SK-N-SH (cell line): ENCODE measurements at regions not wholly inside any gene's neighbourhood (a gene's known extent, or its start where the extent isn't known, plus 50 kb on each side); places are given as distances from the start of the nearest gene placed in this dataset.

Experiments
- CTCF ChIA-PET: fragments of 300-600, 350-600 bp; formaldehyde crosslinking; extraction: SDS; loops from one replicate; lab custom pipeline; 2021; lab: Yijun Ruan, JAX
- POLR2A ChIA-PET: fragments of 350-600 bp; sonication (Branson Sonifier 250); formaldehyde crosslinking; extraction: SDS; loops from one replicate; lab custom pipeline; 2020; ENCODE audit warnings: antibody characterized with exemption, inconsistent platforms; lab: Yijun Ruan, JAX
- DNase-seq: peaks from one replicate; pipeline ENCODE4 v3.0.0; 2012
- H2AFZ ChIP-seq: fragments of 200-600 bp; sonication (generic); 2 replicates; pipeline ENCODE4 v1.8.1; 2016; ENCODE audit warnings: antibody characterized with exemption, mild to moderate bottlenecking, low read depth
- H3F3A ChIP-seq: fragments of 200-600 bp; sonication (generic); replicated peaks from 2 replicates; pipeline ENCODE3; 2016; ENCODE audit warnings: antibody characterized with exemption, mild to moderate bottlenecking; ENCODE audit not compliant: insufficient read depth
- H3K27ac ChIP-seq, 2 experiments: fragments of 200-500 bp in 1 of 2; fragments of 200-600 bp in 1 of 2; sonication (Bioruptor generic) in 1 of 2; sonication (generic), shearing (Covaris generic) in 1 of 2; 2 replicates each; pipeline versions ENCODE4 v1.5.1 to v1.6.1; 2014 to 2016; ENCODE audit warnings: low read depth in 2 of 2, inconsistent platforms in 1 of 2, low read length in 1 of 2, mild to moderate bottlenecking in 1 of 2, mixed read lengths in 1 of 2
- H3K27me3 ChIP-seq: fragments of 200-600 bp; sonication (generic), shearing (Covaris generic); 2 replicates; pipeline ENCODE4 v1.6.1; 2016; ENCODE audit warnings: mixed run types; ENCODE audit not compliant: insufficient read depth
- H3K36me3 ChIP-seq, 2 experiments: fragments of 200-500 bp in 1 of 2; fragments of 200-600 bp in 1 of 2; sonication (Bioruptor generic) in 1 of 2; sonication (generic) in 1 of 2; replicated peaks in 1 of 2; 2 replicates each; pipeline versions ENCODE3 to v1.5.1; 2014 to 2016; ENCODE audit warnings: low read length in 1 of 2, mild to moderate bottlenecking in 1 of 2; ENCODE audit not compliant: insufficient read depth in 2 of 2, control insufficient read depth in 1 of 2
- H3K4me1 ChIP-seq, 2 experiments: fragments of 200-500 bp in 1 of 2; fragments of 200-600 bp in 1 of 2; sonication (Bioruptor generic) in 1 of 2; sonication (generic), shearing (Covaris generic) in 1 of 2; 2 replicates each; pipeline versions ENCODE4 v1.5.1 to v1.6.1; 2014 to 2016; ENCODE audit warnings: low read depth in 1 of 2, low read length in 1 of 2, mixed run types in 1 of 2; ENCODE audit not compliant: insufficient read depth in 2 of 2, control insufficient read depth in 1 of 2
- H3K4me2 ChIP-seq: fragments of 200-600 bp; sonication (generic), shearing (Covaris generic); 2 replicates; pipeline ENCODE4 v1.6.1; 2017; ENCODE audit warnings: mixed run types
- H3K4me3 ChIP-seq, 2 experiments: fragments of 200-500 bp in 1 of 2; fragments of 200-600 bp in 1 of 2; sonication (Bioruptor generic) in 1 of 2; sonication (generic), shearing (Covaris generic) in 1 of 2; 2 replicates each; pipeline versions ENCODE4 v1.5.1 to v1.8.1; 2014 to 2016; ENCODE audit warnings: low read depth in 2 of 2, inconsistent platforms in 1 of 2, low read length in 1 of 2, mild to moderate bottlenecking in 1 of 2, mixed read lengths in 1 of 2, moderate library complexity in 1 of 2
- H3K79me2 ChIP-seq: fragments of 200-600 bp; sonication (generic); 2 replicates; pipeline ENCODE4 v1.8.1; 2017; ENCODE audit warnings: mild to moderate bottlenecking; ENCODE audit not compliant: insufficient read depth
- H3K9ac ChIP-seq: fragments of 200-600 bp; sonication (generic); 2 replicates; pipeline ENCODE4 v1.6.1; 2017; ENCODE audit warnings: mixed run types
- H3K9me2 ChIP-seq: fragments of 200-600 bp; sonication (generic); 2 replicates; pipeline ENCODE4 v1.6.1; 2017; ENCODE audit warnings: mixed run types
- H3K9me3 ChIP-seq: fragments of 200-600 bp; sonication (generic); 2 replicates; pipeline ENCODE4 v1.6.1; 2017; ENCODE audit warnings: mixed run types, mild to moderate bottlenecking, moderate library complexity
- H4K20me1 ChIP-seq: fragments of 200-600 bp; sonication (generic); 2 replicates; pipeline ENCODE4 v1.6.1; 2017; ENCODE audit warnings: mild to moderate bottlenecking, mixed run types; ENCODE audit not compliant: insufficient read depth
- CHD2 ChIP-seq: fragments of 150-350 bp; IDR thresholded peaks from 2 replicates; pipeline ENCODE4 v1.6.1; 2018; ENCODE audit warnings: low read length; ENCODE audit not compliant: partially characterized antibody
- ELF1 ChIP-seq: IDR thresholded peaks from 2 replicates; pipeline ENCODE4 v1.4.0; 2012
- FOSL2 ChIP-seq: IDR thresholded peaks from 2 replicates; pipeline ENCODE4 v1.4.0; 2012; ENCODE audit warnings: low read depth, mild to moderate bottlenecking, moderate library complexity, borderline replicate concordance
- FOXM1 ChIP-seq: IDR thresholded peaks from 2 replicates; pipeline ENCODE4 v1.4.0; 2012; ENCODE audit warnings: low read depth, mild to moderate bottlenecking
- MEF2A ChIP-seq: IDR thresholded peaks from 2 replicates; pipeline ENCODE4 v1.4.0; 2012; ENCODE audit warnings: low read depth, borderline replicate concordance
- RCOR1 ChIP-seq: fragments of 150-350 bp; IDR thresholded peaks from 2 replicates; pipeline ENCODE4 v1.6.1; 2017; ENCODE audit warnings: antibody characterized with exemption, low read length
- RFX5 ChIP-seq: IDR thresholded peaks from 2 replicates; pipeline ENCODE4 v1.6.1; 2012; ENCODE audit warnings: mild to moderate bottlenecking, improper control_type of control experiment, low read length
- RXRA ChIP-seq: IDR thresholded peaks from 2 replicates; pipeline ENCODE4 v1.4.0; 2012; ENCODE audit warnings: low read depth, mild to moderate bottlenecking, borderline replicate concordance
- SIN3A ChIP-seq: IDR thresholded peaks from 2 replicates; pipeline ENCODE4 v1.6.1; 2012; ENCODE audit warnings: low read depth, mild to moderate bottlenecking, low read length, moderate library complexity, borderline replicate concordance
- TAF1 ChIP-seq: IDR thresholded peaks from 2 replicates; pipeline ENCODE4 v1.6.1; 2012; ENCODE audit warnings: low read depth, mild to moderate bottlenecking, low read length, moderate library complexity, borderline replicate concordance
- TEAD4 ChIP-seq: IDR thresholded peaks from 2 replicates; pipeline ENCODE4 v1.4.0; 2012; ENCODE audit warnings: mild to moderate bottlenecking, borderline replicate concordance; ENCODE audit not compliant: insufficient read depth
- YY1 ChIP-seq: IDR thresholded peaks from 2 replicates; pipeline ENCODE4 v1.4.0; 2012; ENCODE audit warnings: low read depth, mild to moderate bottlenecking
- WGBS: methylation state at CpG from one replicate; pipeline ENCODE4 v1.1.6; 2017; ENCODE audit warnings: low lambda C conversion rate; 5-methylcytosine and 5-hydroxymethylcytosine counted together
- TF ChIP-seq, protein P1 (sequence below): IDR thresholded peaks from 2 replicates; pipeline ENCODE4 v1.6.1; 2012; ENCODE audit warnings: mild to moderate bottlenecking, low read depth, low read length, moderate library complexity
- TF ChIP-seq, protein P2 (sequence below): fragments of 150-350 bp; IDR thresholded peaks from 2 replicates; pipeline ENCODE4 v1.6.1; 2016; ENCODE audit warnings: mild to moderate bottlenecking, low read depth, low read length
- TF ChIP-seq, protein P3 (sequence below): fragments of 150-350 bp; IDR thresholded peaks from 2 replicates; pipeline ENCODE4 v1.6.1; 2017; ENCODE audit warnings: antibody characterized with exemption, low read length, low read depth, borderline replicate concordance
- TF ChIP-seq, protein P4 (sequence below): fragments of 200-600 bp; sonication (generic); IDR thresholded peaks from 2 replicates; pipeline ENCODE4 v1.6.1; 2017; ENCODE audit warnings: antibody characterized with exemption, mild to moderate bottlenecking, moderate library complexity

DNA sequence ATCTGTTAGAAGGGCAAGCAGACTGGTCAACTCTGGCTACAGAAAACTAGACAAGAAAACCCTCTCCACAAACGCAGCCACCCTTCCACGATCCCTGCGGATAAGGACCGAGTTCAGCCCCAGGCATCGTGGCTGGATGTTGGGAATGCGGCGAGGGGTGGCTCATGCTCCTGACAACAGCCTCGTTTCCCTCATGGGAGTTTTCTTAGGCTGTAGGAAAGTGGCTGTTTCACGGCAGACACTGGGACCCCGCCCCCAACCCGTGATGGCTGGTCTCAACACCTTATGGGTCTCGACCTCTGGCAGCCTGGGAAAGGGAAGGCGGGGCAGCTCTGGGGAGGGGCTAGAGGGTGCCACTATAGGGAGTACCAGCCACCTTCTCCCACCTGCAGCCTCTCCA, 123.3 kb downstream of the RFLNA start (continued):
- TF ChIP-seq RFX5: no peak

DNA sequence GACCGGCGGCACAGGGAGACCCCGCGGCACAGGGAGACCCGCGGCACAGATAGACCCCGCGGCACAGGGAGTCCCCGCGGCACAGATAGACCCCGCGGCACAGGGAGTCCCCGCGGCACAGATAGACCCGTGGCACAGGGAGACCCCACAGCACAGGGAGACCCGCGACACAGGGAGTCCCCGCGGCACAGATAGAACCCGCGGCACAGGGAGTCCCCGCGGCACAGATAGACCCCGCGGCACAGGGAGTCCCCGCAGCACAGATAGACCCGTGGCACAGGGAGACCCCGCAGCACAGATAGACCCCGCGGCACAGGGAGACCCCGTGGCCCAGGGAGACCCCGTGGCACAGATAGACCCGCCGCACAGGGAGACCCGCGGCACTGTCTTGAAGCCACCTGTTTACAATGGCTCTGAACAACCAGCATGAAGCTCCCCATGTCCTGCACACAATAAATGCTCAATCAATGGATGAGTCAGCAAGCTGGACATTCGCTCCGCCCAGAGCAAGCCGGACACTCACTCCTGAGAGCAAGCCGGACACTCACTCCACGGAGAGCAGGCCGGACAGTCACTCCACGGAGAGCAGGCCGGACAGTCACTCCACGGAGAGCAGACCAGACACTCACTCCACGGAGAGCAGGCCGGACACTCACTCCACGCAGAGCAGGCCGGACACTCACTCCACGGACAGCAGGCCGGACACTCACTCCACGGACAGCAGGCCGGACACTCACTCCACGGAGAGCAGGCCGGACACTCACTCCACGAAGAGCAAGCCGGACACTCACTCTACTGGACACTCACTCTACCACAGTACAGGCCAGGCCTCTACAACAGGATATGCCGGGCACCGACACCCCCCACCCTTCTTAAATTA, 121.9 kb downstream of the RFLNA start:
- no peak overlapping the region for H3K4me2 ChIP-seq
- no peaks in the 10 kb centered on the region for H3K27me3 ChIP-seq
- POLR2A ChIA-PET: no interaction called here
- no peaks in the 10 kb centered on the region for H3K9me2 ChIP-seq
- no peak for TF ChIP-seq MEF2A
- no peak for TF ChIP-seq RFX5
- no peak for TF ChIP-seq RCOR1
- TF ChIP-seq, protein P1, sequence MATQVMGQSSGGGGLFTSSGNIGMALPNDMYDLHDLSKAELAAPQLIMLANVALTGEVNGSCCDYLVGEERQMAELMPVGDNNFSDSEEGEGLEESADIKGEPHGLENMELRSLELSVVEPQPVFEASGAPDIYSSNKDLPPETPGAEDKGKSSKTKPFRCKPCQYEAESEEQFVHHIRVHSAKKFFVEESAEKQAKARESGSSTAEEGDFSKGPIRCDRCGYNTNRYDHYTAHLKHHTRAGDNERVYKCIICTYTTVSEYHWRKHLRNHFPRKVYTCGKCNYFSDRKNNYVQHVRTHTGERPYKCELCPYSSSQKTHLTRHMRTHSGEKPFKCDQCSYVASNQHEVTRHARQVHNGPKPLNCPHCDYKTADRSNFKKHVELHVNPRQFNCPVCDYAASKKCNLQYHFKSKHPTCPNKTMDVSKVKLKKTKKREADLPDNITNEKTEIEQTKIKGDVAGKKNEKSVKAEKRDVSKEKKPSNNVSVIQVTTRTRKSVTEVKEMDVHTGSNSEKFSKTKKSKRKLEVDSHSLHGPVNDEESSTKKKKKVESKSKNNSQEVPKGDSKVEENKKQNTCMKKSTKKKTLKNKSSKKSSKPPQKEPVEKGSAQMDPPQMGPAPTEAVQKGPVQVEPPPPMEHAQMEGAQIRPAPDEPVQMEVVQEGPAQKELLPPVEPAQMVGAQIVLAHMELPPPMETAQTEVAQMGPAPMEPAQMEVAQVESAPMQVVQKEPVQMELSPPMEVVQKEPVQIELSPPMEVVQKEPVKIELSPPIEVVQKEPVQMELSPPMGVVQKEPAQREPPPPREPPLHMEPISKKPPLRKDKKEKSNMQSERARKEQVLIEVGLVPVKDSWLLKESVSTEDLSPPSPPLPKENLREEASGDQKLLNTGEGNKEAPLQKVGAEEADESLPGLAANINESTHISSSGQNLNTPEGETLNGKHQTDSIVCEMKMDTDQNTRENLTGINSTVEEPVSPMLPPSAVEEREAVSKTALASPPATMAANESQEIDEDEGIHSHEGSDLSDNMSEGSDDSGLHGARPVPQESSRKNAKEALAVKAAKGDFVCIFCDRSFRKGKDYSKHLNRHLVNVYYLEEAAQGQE: no peak
- no peaks in the 10 kb centered on the region for H3K9me3 ChIP-seq
- H3K9ac ChIP-seq: no peak overlapping the region
- 84% methylated on average over 28 of the region's 59 CpGs for WGBS
- no peak overlapping the region for H3K4me3 ChIP-seq
- H4K20me1 ChIP-seq: no peaks in the 10 kb centered on the region; the same call in 1 of the 2 replicates
- H3K27ac ChIP-seq: no peak overlapping the region; a peak in 1 of 4 replicates
- DNase-seq: no peak
- H3K79me2 ChIP-seq: peaks cover 71% of the 10 kb centered on the region; the same call in 1 of the 2 replicates
- H3F3A ChIP-seq: peaks cover 5% of the 10 kb centered on the region
- peaks cover 20 to 50% of the 10 kb centered on the region in 2 experiments for H3K36me3 ChIP-seq
- H3K4me1 ChIP-seq: peaks cover 4 to 55% of the 10 kb centered on the region in 2 experiments; a peak in 3 of 4 replicates
- H2AFZ ChIP-seq: no peak overlapping the region
- CTCF ChIA-PET: no interaction called here

DNA sequence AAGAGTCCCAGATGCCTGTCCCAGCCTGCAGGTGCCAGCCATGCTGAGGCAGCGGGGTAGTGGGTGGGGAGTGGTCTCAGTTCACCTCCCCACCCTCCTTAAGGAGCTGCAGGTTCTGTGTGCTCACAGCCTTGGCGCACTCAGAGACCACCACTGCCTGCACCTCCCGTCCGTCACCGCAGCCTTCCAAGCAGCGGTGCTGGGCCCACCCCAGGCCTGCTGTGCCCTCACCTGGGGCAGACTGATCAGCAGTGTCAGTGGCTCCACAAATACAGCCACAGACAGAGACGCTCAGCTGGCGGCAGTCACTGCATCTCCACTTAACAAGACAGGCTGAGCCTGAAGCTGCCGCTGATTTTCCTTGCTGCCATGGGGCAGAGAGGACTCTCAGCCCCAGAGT, 120.2 kb downstream of the RFLNA start:
- Histone ChIP-seq H3K4me3 (no peak overlapping the region), H3K36me3 (peaks cover 20 to 34% of the 10 kb centered on the region in 2 experiments), H3K9me2 (no peaks in the 10 kb centered on the region), H3F3A (peaks cover 13% of the 10 kb centered on the region), H3K27me3 (no peaks in the 10 kb centered on the region), H3K27ac (peak overlapping the region in 1 of 2 experiments; percentile 68; a peak in 1 of 4 replicates), H3K4me1 (peaks cover 20 to 57% of the 10 kb centered on the region in 2 experiments; a peak in 3 of 4 replicates), H3K4me2 (no peak overlapping the region), H3K9ac (no peak overlapping the region), H2AFZ (no peak overlapping the region), H3K9me3 (no peaks in the 10 kb centered on the region), H3K79me2 (peaks cover 65% of the 10 kb centered on the region; the same call in 1 of the 2 replicates), H4K20me1 (no peaks in the 10 kb centered on the region; the same call in 1 of the 2 replicates)
- WGBS: 97% methylated on average over 5 of the region's 9 CpGs
- DNase-seq: no peak
- ChIA-PET CTCF (interaction anchor here (1.0 to 1.3 kb wide), 2 partner anchors 13 to 84 kb away, joined by 3 to 5 read pairs; no protein-coding TSS in a partner anchor), POLR2A (no interaction called here)
- TF ChIP-seq, protein P2, sequence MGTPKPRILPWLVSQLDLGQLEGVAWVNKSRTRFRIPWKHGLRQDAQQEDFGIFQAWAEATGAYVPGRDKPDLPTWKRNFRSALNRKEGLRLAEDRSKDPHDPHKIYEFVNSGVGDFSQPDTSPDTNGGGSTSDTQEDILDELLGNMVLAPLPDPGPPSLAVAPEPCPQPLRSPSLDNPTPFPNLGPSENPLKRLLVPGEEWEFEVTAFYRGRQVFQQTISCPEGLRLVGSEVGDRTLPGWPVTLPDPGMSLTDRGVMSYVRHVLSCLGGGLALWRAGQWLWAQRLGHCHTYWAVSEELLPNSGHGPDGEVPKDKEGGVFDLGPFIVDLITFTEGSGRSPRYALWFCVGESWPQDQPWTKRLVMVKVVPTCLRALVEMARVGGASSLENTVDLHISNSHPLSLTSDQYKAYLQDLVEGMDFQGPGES: no peak
- no peak for TF ChIP-seq FOSL2
- no peak for TF ChIP-seq YY1
- TF ChIP-seq, protein P3, sequence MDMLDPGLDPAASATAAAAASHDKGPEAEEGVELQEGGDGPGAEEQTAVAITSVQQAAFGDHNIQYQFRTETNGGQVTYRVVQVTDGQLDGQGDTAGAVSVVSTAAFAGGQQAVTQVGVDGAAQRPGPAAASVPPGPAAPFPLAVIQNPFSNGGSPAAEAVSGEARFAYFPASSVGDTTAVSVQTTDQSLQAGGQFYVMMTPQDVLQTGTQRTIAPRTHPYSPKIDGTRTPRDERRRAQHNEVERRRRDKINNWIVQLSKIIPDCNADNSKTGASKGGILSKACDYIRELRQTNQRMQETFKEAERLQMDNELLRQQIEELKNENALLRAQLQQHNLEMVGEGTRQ: no peak
- TF ChIP-seq CHD2: no peak
- TF ChIP-seq RXRA: no peak
- TF ChIP-seq RFX5: no peak
- TF ChIP-seq FOXM1: no peak
- TF ChIP-seq RCOR1: no peak
- TF ChIP-seq SIN3A: no peak
- no peak for TF ChIP-seq TAF1
- TF ChIP-seq, protein P4, sequence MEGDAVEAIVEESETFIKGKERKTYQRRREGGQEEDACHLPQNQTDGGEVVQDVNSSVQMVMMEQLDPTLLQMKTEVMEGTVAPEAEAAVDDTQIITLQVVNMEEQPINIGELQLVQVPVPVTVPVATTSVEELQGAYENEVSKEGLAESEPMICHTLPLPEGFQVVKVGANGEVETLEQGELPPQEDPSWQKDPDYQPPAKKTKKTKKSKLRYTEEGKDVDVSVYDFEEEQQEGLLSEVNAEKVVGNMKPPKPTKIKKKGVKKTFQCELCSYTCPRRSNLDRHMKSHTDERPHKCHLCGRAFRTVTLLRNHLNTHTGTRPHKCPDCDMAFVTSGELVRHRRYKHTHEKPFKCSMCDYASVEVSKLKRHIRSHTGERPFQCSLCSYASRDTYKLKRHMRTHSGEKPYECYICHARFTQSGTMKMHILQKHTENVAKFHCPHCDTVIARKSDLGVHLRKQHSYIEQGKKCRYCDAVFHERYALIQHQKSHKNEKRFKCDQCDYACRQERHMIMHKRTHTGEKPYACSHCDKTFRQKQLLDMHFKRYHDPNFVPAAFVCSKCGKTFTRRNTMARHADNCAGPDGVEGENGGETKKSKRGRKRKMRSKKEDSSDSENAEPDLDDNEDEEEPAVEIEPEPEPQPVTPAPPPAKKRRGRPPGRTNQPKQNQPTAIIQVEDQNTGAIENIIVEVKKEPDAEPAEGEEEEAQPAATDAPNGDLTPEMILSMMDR: no peak
- TF ChIP-seq TEAD4: no peak
- TF ChIP-seq ELF1: no peak
